ENCODE measurements at regions not wholly inside any gene's neighbourhood (a gene's known extent, or its start where the extent isn't known, plus 50 kb on each side); places are given as distances from the start of the nearest gene placed in this dataset.

GRCh38 chr5:2282893-2283292, 400.2 kb upstream of the IRX4 start:
- FAIRE-seq = no peak
- H3K9me3 Mint-ChIP-seq (ENCODE audit: unreplicated experiment) = peaks cover 6% of the 10 kb centered on the region
- H3K27ac Mint-ChIP-seq (ENCODE audit: unreplicated experiment) = no peak overlapping the region

GRCh38 chr5:2282034-2282690, 399.4 kb upstream of the IRX4 start:
- no peak for TF ChIP-seq EZH2 (IDR thresholded peaks at IDR 0.05; ENCODE audit: insufficient read depth, low read length)
- no peak for TF ChIP-seq CTCF (IDR thresholded peaks at IDR 0.05; ENCODE audit: insufficient read depth, low read depth, low read length)
- H3K9me3 ChIP-seq (ENCODE audit: insufficient read depth, low read depth, low read length) = peaks cover 10% of the 10 kb centered on the region
- DNase-seq (ENCODE audit: low read depth) = no peak
- H2AFZ ChIP-seq (ENCODE audit: low read depth, low read length) = no peak overlapping the region
- no peak overlapping the region for H3K9ac ChIP-seq (ENCODE audit: low read length)
- no peaks in the 10 kb centered on the region for H3K36me3 Mint-ChIP-seq (ENCODE audit: low read depth, unreplicated experiment)
- H3K9me3 Mint-ChIP-seq (ENCODE audit: unreplicated experiment) = peaks cover 6% of the 10 kb centered on the region
- H3K79me2 ChIP-seq (ENCODE audit: insufficient read depth, low read length) = no peaks in the 10 kb centered on the region
- no peaks in the 10 kb centered on the region for H3K36me3 ChIP-seq (ENCODE audit: insufficient read depth, low read length)
- no peak overlapping the region for H3K4me2 ChIP-seq (ENCODE audit: low read length)
- H3K4me3 ChIP-seq (ENCODE audit: insufficient read depth, low read depth, low read length) = no peak overlapping the region
- no peaks in the 10 kb centered on the region for H3K4me1 Mint-ChIP-seq (ENCODE audit: low read depth, unreplicated experiment)
- H3K27me3 Mint-ChIP-seq (ENCODE audit: low read depth, unreplicated experiment) = peaks cover 22% of the 10 kb centered on the region
- H3K27ac Mint-ChIP-seq (ENCODE audit: unreplicated experiment) = no peak overlapping the region
- FAIRE-seq = no peak
- H3K27me3 ChIP-seq (ENCODE audit: insufficient read depth, low read length) = no peaks in the 10 kb centered on the region
- H3K27ac ChIP-seq (ENCODE audit: low read depth, low read length) = no peak overlapping the region
- no peaks in the 10 kb centered on the region for H3K4me1 ChIP-seq (ENCODE audit: insufficient read depth, low read length)
- H4K20me1 ChIP-seq (ENCODE audit: insufficient read depth, low read length) = no peaks in the 10 kb centered on the region
- no peak overlapping the region for H3K4me3 Mint-ChIP-seq (ENCODE audit: unreplicated experiment)

More at GRCh38 chr5:2282893-2283292, 400.2 kb upstream of the IRX4 start:
- no peaks in the 10 kb centered on the region for H4K20me1 ChIP-seq (ENCODE audit: insufficient read depth, low read length)
- H3K9ac ChIP-seq (ENCODE audit: low read length) = no peak overlapping the region
- H3K4me1 Mint-ChIP-seq (ENCODE audit: low read depth, unreplicated experiment) = no peaks in the 10 kb centered on the region
- no peaks in the 10 kb centered on the region for H3K36me3 Mint-ChIP-seq (ENCODE audit: low read depth, unreplicated experiment)
- H3K79me2 ChIP-seq (ENCODE audit: insufficient read depth, low read length) = no peaks in the 10 kb centered on the region
- no peak overlapping the region for H2AFZ ChIP-seq (ENCODE audit: low read depth, low read length)
- no peak overlapping the region for H3K4me3 ChIP-seq (ENCODE audit: insufficient read depth, low read depth, low read length)
- H3K4me1 ChIP-seq (ENCODE audit: insufficient read depth, low read length) = no peaks in the 10 kb centered on the region
- H3K27me3 Mint-ChIP-seq (ENCODE audit: low read depth, unreplicated experiment) = peaks cover 22% of the 10 kb centered on the region
- H3K27ac ChIP-seq (ENCODE audit: low read depth, low read length) = no peak overlapping the region
- no peaks in the 10 kb centered on the region for H3K27me3 ChIP-seq (ENCODE audit: insufficient read depth, low read length)
- TF ChIP-seq EZH2 (IDR thresholded peaks at IDR 0.05; ENCODE audit: insufficient read depth, low read length) = no peak
- TF ChIP-seq CTCF (IDR thresholded peaks at IDR 0.05; ENCODE audit: insufficient read depth, low read depth, low read length) = no peak
- no peak for DNase-seq (ENCODE audit: low read depth)
- no peak overlapping the region for H3K4me3 Mint-ChIP-seq (ENCODE audit: unreplicated experiment)
- H3K9me3 ChIP-seq (ENCODE audit: insufficient read depth, low read depth, low read length) = peaks cover 10% of the 10 kb centered on the region
- no peak overlapping the region for H3K4me2 ChIP-seq (ENCODE audit: low read length)
- no peaks in the 10 kb centered on the region for H3K36me3 ChIP-seq (ENCODE audit: insufficient read depth, low read length)

DNA sequence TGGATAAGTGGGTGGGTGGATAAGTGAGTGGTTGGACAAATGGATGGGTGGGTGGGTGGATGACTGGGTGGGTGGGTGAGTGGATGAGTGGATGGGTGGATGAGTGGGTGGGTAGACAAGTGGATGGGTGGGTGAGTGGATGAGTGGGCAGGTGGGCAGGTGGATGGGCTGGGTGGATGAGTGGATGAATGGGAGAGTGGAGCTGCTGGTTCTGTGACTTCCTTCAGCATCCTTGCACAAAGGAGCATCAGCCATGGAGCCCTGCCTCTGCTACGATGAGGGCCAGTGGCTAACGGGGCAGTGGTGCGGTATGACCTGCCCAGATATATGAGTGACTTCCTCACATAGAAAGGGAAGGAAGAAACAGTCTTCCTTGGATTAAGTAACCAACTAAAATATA, 398.7 kb upstream of the IRX4 start:
- H4K20me1 ChIP-seq (ENCODE audit: insufficient read depth, low read length) = no peaks in the 10 kb centered on the region
- no peak for FAIRE-seq
- Mint-ChIP-seq H3K27me3 (ENCODE audit: low read depth, unreplicated experiment) (peaks cover 22% of the 10 kb centered on the region), H3K27ac (ENCODE audit: unreplicated experiment) (no peak overlapping the region), H3K4me3 (ENCODE audit: unreplicated experiment) (no peak overlapping the region), H3K9me3 (ENCODE audit: unreplicated experiment) (peaks cover 5% of the 10 kb centered on the region), H3K4me1 (ENCODE audit: low read depth, unreplicated experiment) (no peaks in the 10 kb centered on the region), H3K36me3 (ENCODE audit: low read depth, unreplicated experiment) (no peaks in the 10 kb centered on the region)
- TF ChIP-seq CTCF (IDR thresholded peaks at IDR 0.05; ENCODE audit: insufficient read depth, low read depth, low read length) (no peak), EZH2 (IDR thresholded peaks at IDR 0.05; ENCODE audit: insufficient read depth, low read length) (no peak)
- H2AFZ ChIP-seq (ENCODE audit: low read depth, low read length) = no peak overlapping the region
- no peaks in the 10 kb centered on the region for H3K36me3 ChIP-seq (ENCODE audit: insufficient read depth, low read length)
- DNase-seq (ENCODE audit: low read depth) = no peak
- H3K27ac ChIP-seq (ENCODE audit: low read depth, low read length) = no peak overlapping the region
- H3K79me2 ChIP-seq (ENCODE audit: insufficient read depth, low read length) = no peaks in the 10 kb centered on the region
- H3K27me3 ChIP-seq (ENCODE audit: insufficient read depth, low read length) = no peaks in the 10 kb centered on the region
- no peak overlapping the region for H3K4me3 ChIP-seq (ENCODE audit: insufficient read depth, low read depth, low read length)
- no peak overlapping the region for H3K4me2 ChIP-seq (ENCODE audit: low read length)
- H3K9ac ChIP-seq (ENCODE audit: low read length) = no peak overlapping the region
- H3K9me3 ChIP-seq (ENCODE audit: insufficient read depth, low read depth, low read length) = peaks cover 7% of the 10 kb centered on the region
- no peaks in the 10 kb centered on the region for H3K4me1 ChIP-seq (ENCODE audit: insufficient read depth, low read length)

Data from astrocyte (in vitro differentiated cells and primary cell).